SK-N-SH (cell line): ENCODE measurements at regions not wholly inside any gene's neighbourhood (a gene's known extent, or its start where the extent isn't known, plus 50 kb on each side); places are given as distances from the start of the nearest gene placed in this dataset.

Source experiments
- CHD2 ChIP-seq: fragments of 150-350 bp; IDR thresholded peaks from 2 replicates; pipeline ENCODE4 v1.6.1; 2018; ENCODE audit warnings: low read length; ENCODE audit not compliant: partially characterized antibody
- CTCF ChIP-seq: fragments of 200-600 bp; sonication (generic); IDR thresholded peaks from 2 replicates; pipeline ENCODE4 v1.6.1; 2017; ENCODE audit warnings: antibody characterized with exemption, mild to moderate bottlenecking, moderate library complexity
- EP300 ChIP-seq, 2 experiments: IDR thresholded peaks; 2 replicates each; pipeline versions ENCODE4 v1.4.0 to v1.6.1; 2012; ENCODE audit warnings: borderline replicate concordance in 1 of 2, low read depth in 1 of 2, low read length in 1 of 2
- GABPA ChIP-seq: IDR thresholded peaks from 2 replicates; pipeline ENCODE4 v1.4.0; 2012; ENCODE audit warnings: low read depth, mild to moderate bottlenecking
- MAX ChIP-seq: IDR thresholded peaks from 2 replicates; pipeline ENCODE4 v1.4.0; 2012; ENCODE audit warnings: low read depth
- MXI1 ChIP-seq: IDR thresholded peaks from 2 replicates; pipeline ENCODE4 v1.6.1; 2012; ENCODE audit warnings: mild to moderate bottlenecking, low read depth, low read length, improper control_type of control experiment
- RAD21 ChIP-seq: IDR thresholded peaks from 2 replicates; pipeline ENCODE4 v1.6.1; 2012; ENCODE audit warnings: mild to moderate bottlenecking, low read length
- SIN3A ChIP-seq: IDR thresholded peaks from 2 replicates; pipeline ENCODE4 v1.6.1; 2012; ENCODE audit warnings: low read depth, mild to moderate bottlenecking, low read length, moderate library complexity, borderline replicate concordance
- TAF1 ChIP-seq: IDR thresholded peaks from 2 replicates; pipeline ENCODE4 v1.6.1; 2012; ENCODE audit warnings: low read depth, mild to moderate bottlenecking, low read length, moderate library complexity, borderline replicate concordance
- USF1 ChIP-seq: IDR thresholded peaks from 2 replicates; pipeline ENCODE4 v1.4.0; 2012; ENCODE audit warnings: low read depth, borderline replicate concordance
- YY1 ChIP-seq: IDR thresholded peaks from 2 replicates; pipeline ENCODE4 v1.4.0; 2012; ENCODE audit warnings: low read depth, mild to moderate bottlenecking
- TF ChIP-seq, protein P1 (sequence below): IDR thresholded peaks from 2 replicates; pipeline ENCODE4; 2012
- TF ChIP-seq, protein P2 (sequence below): fragments of 150-350 bp; IDR thresholded peaks from 2 replicates; pipeline ENCODE4 v1.6.1; 2016; ENCODE audit warnings: mild to moderate bottlenecking, low read depth, low read length

GRCh38 chr3:109225516-109225915, 89.0 kb downstream of the C3orf85 start:
- TF ChIP-seq CTCF (no peak), SIN3A (no peak), EP300 (IDR thresholded peaks at IDR 0.05; ENCODE audit: borderline replicate concordance in 1 of 2, low read depth in 1 of 2, low read length in 1 of 2) (no peak), USF1 (no peak), MAX (no peak), CHD2 (no peak), TAF1 (no peak), GABPA (no peak), MXI1 (no peak), YY1 (no peak), RAD21 (no peak)
- TF ChIP-seq, protein P1, sequence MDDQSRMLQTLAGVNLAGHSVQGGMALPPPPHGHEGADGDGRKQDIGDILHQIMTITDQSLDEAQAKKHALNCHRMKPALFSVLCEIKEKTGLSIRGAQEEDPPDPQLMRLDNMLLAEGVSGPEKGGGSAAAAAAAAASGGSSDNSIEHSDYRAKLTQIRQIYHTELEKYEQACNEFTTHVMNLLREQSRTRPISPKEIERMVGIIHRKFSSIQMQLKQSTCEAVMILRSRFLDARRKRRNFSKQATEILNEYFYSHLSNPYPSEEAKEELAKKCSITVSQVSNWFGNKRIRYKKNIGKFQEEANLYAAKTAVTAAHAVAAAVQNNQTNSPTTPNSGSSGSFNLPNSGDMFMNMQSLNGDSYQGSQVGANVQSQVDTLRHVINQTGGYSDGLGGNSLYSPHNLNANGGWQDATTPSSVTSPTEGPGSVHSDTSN = no peak
- TF ChIP-seq, protein P2, sequence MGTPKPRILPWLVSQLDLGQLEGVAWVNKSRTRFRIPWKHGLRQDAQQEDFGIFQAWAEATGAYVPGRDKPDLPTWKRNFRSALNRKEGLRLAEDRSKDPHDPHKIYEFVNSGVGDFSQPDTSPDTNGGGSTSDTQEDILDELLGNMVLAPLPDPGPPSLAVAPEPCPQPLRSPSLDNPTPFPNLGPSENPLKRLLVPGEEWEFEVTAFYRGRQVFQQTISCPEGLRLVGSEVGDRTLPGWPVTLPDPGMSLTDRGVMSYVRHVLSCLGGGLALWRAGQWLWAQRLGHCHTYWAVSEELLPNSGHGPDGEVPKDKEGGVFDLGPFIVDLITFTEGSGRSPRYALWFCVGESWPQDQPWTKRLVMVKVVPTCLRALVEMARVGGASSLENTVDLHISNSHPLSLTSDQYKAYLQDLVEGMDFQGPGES = no peak
